GM12878 (cell line): ENCODE measurements at regions not wholly inside any gene's neighbourhood (a gene's known extent, or its start where the extent isn't known, plus 50 kb on each side); places are given as distances from the start of the nearest gene placed in this dataset.

Source experiments
- BRCA1 ChIP-seq: IDR thresholded peaks from 2 replicates; pipeline ENCODE4 v1.6.1; 2011; ENCODE audit warnings: low read depth, low read length, improper control_type of control experiment
- CTCF ChIP-seq, 3 experiments: IDR thresholded peaks in 2 of 3; conservative IDR thresholded peaks in 1 of 3; 2 replicates each; pipeline ENCODE4 v1.5.1; 2011; ENCODE audit warnings: low read depth in 3 of 3, low read length in 3 of 3, mild to moderate bottlenecking in 3 of 3, control low read depth in 2 of 3, moderate library complexity in 2 of 3, inconsistent platforms in 1 of 3, mixed read lengths in 1 of 3; ENCODE audit not compliant: control insufficient read depth in 2 of 3, insufficient read depth in 1 of 3; ENCODE audit errors: extremely low read depth in 1 of 3

DNA sequence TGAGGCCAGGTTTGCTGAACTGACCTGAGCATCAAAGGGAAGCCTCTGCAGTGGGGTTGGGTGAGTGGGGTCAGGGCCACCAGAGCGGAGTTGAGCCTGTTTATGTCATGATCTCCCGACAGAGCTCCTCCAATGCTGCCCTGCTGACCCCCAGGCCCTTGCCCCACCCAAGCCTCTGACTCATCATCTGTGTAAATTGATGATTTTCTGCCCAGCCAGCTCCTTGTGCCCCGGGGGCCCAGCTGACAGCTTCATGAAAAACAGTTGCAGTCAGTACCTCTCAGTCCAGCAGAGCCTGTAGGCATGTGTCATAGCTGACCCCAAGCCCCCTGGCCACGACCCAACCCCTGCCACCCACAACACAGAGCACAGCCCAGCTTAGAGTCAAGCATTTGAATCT is 134.9 kb downstream of the CCT6B start:
- TF ChIP-seq CTCF (IDR thresholded peaks at IDR 0.05 in 2 of 3, conservative IDR thresholded peaks at IDR 0.05 in 1 of 3; ENCODE audit: control insufficient read depth in 2 of 3, extremely low read depth in 1 of 3, insufficient read depth in 1 of 3, low read depth in 3 of 3, low read length in 3 of 3) (no peak), BRCA1 (no peak)
